HG03196 (cell line): ENCODE measurements at regions not wholly inside any gene's neighbourhood (a gene's known extent, or its start where the extent isn't known, plus 50 kb on each side); places are given as distances from the start of the nearest gene placed in this dataset.

Experiments used
- ATAC-seq: cut with Tn5 transposase; IDR thresholded peaks from one replicate; pipeline ENCODE4 v1.9.1; 2021; ENCODE audit not compliant: unreplicated experiment

DNA sequence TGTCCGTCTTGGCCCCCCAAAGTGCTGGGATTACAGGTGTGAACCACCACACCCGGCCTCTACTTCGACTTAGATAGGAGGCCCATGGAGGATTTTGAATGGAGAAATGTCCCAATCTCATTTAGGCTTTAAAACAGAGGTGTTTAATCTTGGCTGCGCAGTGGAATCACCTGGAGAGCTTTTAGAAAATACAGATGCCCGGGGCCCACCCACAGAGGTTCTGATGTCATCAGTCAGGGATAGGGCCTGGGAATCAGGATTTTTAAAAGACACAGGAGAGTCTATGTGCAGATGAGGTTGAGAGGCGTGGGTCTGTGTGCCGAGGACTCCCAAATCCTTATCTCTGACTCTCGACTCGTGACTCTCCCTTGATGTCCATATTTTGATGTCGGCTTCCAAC lies 124.0 kb upstream of the BOD1 start:
- ATAC-seq = no peak

DNA sequence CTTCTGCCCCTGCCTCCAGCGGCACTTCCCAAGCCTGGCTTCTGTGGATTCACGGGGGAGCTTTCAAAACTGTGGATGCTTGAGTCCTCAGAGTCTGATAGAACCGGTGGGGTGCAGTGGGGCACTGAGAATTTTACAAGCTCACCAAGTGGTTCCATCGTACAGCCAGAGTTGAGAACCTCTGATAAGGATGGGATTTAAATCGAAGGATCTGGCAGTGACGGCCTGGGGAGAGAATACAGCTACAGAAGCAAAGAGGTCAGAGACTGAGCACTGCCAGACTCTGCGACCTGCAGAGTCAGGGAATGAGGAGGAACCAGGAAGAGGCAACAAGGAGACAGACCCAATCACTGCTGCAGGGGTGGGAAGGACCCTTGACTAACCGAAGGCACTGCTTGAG lies 124.6 kb upstream of the BOD1 start:
- no peak for ATAC-seq

DNA sequence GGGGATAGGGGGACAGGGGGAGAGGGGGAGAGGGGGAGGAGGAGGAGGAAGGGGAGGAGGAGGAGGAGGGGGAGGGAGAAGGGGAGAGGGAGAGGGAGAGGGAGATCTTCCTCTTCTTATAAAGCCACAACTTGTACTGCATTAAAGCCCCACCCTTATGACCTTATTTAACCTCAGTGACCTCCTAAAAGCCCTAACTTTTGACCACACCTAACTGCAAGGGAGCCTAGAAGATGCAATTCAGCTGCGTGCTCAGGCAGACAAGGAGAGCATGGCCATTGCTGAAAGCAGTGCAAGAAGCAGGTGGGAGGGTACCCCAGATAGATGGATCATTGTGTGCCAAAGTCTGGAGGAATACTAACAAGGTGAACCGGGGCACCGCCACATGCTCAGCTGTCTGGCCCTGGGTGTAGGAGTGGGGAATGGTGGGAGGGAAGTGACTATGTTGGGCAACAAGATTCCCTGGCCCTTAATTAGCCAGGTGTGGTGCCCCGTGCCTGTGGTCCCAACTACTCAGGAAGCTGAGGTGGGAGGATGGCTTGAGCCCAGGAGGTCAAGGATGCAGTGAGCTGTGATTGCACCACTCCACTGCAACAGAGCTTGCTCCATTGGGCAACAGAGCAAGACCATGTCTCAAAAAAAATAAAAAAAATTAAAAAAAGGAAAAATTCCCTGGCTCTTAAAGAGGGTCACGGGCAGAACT lies 125.4 kb upstream of the BOD1 start:
- no peak for ATAC-seq

DNA sequence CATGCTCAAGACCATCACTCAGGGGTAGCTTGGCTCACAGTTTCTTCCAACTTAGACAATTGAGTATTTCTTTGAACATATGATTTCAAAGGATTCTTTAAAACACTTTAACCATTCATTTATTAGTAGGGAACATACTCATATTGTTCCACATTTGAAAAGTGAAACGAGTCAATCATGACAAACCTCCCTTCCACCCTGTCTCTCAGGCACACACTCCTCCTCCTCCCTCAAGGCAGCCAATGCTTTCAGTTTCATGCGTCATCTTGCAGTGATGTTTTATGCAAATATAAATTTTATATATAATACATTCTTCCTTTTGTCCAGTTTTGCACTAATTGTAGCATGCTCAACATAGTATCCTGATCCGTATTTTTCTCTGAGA lies 126.0 kb upstream of the BOD1 start:
- peak; percentile 68 for ATAC-seq

DNA sequence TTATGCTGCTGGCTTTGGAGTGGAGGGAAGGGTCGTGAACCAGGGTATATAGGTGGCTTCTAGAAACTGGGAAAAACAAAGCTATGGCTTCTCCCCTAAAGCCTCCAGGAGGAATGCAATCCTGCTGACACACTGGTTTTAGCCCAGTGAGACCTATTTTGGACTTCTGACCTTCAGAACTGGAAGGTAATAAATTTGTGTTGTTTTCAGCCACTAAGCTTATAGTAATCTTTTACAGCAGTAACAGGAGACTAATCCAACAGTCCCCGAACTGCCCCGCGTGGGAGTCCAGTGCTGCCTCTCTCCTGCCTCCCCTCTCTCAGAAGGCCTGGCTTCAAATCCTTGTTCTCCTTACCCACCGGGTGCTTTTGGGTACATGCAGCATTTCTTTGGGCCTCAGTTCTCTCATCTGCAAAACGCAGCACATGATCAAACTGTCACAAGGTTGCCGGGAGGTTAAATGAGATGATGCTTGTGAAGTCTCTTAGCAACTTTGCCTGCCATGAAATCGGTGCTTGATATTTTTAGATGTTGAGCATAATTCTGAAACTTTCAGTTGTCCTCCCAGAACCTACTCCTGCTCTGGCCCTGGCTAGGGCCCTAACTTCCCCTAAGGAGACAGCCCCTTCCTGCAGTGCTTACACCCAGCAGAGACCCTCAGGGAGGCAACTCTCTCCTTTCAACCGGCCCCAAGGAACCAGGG lies 127.3 kb upstream of the BOD1 start:
- peak; percentile 40 for ATAC-seq

DNA sequence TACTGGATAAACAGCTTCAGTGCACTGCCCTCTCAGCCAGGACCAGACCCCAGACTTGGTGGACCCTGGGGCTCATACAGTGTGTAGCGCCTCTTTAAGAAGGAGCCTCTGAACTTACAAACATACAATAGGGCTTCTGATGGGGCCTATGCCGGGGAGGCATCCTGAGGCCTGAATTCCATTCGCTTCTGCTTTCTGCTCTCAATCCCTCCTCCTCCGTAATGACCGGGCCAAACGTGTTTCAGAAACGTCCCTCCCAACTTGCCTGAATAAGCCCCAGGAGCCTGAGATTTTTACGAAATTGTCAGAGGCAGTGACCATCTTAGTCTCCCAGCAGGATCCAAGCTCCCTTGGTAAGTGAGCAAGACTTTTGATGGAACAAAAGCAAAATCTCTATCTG lies 128.1 kb upstream of the BOD1 start:
- ATAC-seq = no peak

DNA sequence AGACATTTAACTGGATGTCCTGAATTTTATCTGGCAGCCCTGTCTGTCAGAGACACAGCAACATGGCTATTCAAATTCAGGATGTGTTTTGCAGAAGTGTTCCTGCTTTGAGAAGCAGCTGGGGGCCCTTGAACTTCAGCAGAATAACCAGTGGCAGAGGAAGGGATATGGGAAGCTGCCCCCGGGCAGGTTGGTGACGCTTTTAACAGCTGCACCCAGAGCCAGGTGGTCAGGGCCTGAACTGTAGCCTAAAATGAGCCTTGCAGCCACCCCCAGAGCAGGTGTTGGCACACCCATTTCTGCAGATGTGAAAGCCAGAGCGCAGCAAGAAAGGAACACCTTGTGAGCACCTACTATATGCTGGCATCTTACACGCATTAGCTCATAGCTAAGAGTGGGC lies 128.7 kb upstream of the BOD1 start:
- peak; percentile 52 for ATAC-seq

DNA sequence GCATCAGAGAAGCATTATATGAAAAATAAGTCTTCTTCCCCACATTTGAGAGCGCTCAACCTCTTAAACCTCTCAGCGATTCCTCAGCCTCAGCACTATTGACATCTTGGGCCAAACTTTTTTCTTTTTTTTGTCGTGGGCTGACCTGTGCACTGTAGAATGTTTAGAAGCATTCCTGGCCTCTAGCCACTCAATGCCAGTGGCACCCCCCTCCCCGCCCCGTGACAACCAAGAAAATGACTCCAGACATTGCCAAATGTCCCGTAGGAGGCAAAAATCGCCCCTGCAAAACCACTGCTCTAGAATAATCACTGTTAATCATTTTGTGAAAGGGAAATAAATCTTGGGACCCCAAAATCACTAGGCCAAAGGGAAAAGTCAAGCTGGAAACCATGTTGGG lies 129.1 kb upstream of the BOD1 start:
- no peak for ATAC-seq

DNA sequence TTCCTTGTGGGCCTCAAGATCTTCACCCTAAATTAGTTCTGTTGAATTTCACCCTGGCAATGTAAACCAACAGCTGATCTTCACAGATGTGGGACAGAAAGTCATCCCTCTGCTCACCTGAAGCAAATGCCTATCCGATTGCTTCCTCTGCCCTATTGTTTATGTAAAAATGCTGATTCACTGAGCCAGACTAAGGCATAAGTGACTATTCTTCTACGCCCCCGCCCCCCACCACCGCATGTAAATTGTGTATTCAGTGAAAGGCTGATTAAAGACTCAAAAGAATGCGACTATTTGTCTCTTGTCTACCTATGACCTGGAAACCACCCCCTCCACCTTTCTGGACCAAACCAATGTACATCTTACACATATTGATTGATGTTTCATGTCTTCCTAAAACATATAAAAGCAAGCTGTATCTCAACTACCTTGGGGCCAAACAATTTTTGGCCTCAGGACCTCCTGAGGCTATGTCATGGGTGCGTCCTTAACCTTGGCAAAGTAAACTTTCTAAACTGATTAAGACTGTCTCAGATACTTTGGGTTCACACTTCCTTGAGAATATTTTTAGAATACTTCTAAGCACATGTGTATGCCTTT lies 129.7 kb upstream of the BOD1 start:
- no peak for ATAC-seq

DNA sequence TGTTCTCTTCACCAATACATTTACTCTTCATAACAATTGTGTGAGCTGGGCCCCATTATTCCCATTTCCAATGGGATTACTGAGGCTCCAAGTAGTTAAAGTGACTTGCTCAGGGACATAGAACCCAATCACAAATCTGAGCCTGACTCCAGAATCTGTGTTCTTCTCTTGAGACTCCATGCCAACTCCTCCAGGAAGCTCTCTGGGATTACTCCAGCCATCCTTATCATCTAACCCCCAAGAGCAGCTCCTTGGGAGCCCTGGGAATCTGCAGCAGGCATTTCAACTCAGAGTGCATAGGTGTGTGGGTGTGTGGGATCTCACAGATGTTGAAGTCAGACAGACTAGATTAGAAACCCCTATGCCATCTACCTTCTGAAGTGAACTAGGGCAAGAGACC lies 131.4 kb upstream of the BOD1 start:
- ATAC-seq = no peak

DNA sequence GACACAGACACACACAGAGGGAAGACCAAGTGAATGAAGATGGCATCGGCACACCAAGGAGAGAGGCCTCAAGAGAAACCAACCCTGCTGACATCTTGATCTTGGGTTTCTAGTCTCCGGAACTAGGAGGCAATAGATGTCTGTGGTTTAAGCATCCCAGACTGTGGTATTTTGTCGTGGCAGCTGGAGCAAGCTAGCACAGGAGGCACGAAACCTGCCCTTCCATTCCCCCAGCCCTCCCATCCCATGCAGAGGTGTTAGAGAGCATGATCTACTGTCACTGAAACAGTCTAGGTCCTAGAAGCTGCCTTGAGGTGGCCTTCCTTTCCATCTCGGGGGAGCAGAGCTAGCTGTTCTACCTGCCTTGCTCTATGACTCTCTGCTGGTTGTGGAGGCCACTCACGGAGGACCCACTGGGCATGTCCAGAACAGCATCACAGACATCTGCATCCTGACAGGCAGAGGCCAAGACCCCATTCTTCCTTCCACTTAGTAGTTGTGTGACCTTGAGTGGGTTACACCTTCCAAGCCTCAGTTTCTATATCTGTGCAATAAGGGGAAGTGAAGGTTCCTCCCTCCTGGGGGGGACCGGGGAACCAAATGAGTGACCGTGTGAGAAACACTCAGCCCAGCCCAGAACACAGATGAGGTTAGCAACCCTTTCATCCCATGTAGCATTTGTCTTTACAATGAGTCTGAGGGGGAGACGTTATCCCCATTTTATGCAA lies 134.3 kb upstream of the BOD1 start:
- no peak for ATAC-seq

DNA sequence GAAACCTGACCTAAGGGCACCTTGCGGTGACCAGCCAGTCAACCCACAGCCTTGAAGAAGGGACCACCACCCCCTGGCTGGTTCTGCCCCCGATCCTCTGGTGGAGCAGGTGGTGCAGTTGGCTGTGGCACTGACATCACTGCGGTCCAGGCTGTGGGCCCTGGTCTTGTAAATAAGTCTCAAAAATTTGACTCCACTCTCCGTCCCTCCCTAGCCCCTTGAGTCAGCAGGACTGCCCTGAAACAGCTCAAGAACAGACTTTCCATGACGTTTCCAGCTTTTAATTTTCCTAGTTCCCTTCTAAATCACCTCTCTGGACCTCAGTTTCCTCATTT lies 134.8 kb upstream of the BOD1 start:
- ATAC-seq = no peak

DNA sequence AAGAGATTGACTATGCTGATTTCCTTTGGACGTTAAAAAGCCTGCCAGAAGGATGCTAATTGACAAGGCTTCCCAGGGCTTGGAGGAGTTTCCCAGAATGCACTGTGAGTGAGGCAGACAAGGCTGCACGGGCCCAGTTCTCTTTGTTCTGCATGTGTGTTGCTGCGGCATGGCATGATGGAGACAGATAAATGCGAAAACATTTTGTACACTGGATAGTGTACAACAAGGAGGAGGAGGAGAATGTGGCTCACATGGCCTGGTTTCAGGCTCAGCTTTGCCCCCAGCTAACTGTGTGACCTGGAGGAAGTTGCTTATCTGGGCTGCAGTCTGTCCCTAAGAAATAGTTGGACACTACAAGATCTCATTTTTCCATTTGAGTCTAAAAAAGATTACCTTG lies 135.5 kb upstream of the CPEB4 start:
- no peak for ATAC-seq

DNA sequence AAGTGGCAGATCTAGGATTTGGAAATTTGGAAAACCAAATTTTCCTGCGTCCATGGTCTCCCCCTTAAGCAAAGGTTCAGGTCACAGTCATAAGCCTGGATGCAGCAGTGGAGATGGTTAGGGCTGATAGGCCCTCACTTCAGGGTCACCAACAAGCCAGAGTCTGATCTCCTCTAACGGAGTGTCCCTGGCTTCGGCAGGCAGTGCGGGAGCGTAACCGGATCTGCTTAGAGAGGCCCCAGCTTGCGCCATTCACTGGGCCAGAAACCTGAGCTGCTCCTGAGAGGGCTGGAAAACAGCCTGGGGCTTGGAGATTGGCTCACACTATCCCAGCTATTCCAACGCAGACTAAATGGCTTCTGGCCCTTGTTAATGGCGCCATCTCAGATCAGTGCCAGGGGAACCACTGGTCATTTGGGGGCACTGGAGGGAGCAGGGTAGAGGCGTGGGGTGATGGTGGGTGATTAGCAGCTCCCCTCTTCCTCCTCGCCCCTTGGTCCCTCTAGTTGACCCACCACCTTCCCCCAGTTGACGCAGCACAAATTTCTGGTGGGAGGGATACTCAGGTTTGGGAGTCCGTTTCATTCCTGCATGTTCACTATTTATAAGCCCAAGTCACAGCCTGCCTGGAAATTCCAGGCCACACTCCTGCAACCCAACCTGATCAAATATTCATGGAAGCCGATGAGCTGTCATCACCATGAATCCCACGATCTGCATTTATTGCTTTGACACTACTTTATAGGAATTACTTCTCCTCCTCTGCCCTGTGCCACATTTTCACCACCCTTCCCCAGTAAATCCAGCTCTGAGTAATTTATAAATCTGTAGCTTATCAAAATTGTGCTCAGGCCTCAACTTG lies 134.6 kb upstream of the CPEB4 start:
- ATAC-seq = no peak

DNA sequence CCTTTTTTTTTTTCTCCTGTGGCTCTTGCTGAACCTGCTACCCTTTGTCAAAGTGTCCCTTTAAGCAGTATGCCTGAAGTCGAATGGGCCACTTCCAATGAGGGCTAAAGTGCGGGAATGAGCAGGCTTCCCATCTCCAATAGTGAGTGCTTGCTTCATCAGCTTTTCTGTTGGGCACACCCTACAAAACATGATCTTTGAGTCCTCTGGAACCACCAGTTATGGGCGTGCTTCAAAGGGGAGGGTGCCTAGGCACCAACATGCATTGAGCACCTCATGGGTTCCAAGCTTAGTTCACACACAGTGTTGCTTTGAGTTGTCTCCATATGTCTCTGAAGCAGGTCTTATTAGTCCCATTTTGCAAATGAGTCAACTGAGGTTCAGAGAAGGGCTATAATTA lies 132.8 kb upstream of the CPEB4 start:
- ATAC-seq = no peak

DNA sequence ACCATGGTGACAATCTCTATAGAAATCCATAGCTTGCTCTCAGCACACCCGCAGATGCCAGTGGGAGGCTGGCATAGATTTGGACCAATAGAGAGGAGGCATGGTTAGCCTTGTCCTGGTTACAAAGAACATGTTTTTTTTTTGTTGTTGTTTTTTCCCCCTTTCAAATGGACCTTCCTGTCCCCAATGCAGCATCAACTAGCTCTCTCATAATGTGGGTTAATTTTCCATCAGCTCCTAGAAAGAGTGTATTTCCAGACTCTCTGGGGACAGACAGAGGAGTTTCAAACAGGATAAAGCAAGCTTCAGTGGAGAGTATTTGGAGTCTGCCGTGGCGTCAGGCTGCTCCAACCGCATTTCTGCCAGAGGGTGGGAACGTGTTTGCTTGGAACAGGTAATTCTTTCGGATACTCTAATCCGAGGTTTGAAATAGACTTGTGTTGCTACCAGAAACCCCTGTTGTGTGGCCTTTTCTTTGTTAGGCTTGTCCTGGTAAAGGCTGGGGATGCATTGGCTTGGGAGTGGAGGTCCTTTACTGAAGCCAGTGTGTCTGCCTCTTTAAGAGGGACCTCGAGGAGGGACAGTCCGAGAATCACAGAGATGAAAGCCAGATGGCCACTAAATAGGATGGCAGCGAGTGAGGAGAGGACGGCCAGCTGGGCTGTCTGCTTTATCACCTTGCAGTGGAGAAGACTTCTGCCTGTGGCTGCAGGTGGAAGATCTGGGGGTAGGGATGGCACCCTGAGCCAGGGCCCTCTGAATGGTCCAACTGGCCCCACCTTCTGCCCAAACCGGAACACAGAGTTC lies 130.5 kb upstream of the CPEB4 start:
- no peak for ATAC-seq

DNA sequence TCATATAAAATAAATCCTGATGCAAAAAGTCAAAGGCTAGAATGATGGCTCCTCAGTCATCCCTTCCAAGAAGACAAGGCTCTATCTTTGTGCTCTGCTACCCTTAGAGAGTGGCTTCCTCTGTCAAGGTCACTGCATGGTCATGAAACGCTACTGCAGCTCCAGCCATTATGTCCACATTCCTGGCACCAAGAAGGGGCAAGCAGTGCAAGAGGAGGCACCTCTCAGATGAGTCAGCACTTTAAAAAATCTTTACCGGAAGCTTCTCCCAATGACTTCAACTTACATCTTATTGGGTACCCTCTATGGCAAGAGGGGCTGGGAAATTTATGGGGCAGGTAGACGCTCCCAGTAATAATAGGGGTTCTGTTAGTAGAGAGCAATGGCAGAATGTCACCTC lies 129.5 kb upstream of the CPEB4 start:
- no peak for ATAC-seq

DNA sequence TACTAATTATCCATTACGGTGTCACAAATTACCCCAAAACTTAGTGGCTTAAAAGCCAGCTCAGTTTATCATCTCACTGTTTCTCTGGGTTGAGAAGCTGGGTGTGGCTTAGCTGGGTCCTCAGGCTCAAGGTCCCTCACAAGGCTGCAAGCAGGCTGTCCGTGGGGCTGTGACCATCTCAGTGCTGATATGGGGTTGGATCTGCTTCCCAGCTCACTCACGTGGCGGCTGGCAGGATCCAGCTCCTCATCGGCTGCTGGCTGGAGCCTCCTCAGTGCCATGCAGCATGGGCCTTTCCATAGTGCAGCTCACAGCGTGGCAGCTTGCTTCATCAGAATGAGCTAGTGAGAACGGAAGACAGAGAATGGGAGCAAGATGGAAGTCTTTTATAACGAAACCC lies 128.5 kb upstream of the CPEB4 start:
- no peak for ATAC-seq

DNA sequence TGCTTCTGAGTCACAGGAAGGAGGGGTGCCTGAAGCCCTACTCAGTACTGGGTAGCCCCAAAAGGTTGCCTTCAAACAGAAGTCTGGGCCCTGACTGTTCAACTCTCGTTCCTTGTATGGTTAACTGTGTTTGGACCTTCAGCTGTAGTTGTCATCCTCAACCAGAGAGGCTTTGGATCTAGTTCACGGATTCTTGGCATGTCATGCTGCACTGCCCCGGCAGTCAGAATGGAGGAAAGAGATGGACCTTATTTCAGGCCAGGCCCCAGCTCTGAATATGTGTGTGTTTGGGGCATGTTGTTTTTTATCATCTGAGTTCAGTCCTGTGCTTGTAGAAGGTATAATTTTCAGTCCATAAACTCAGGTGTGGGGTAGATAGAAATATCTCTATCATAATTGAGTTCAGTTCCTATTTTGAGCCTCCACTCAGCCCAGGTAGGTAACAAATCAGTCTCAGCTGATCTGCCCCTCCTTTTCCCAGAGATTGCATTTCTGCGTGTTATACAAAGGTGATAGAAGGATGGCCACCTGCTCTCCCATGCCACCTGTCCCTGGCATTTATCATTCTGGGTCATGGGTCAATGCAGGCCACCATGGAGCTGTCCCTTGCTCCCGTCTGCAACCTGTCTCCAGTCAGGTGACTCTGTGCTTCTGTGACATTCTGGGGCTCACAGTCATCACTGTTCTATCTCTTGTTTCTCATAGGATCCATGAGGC lies 127.5 kb upstream of the CPEB4 start:
- no peak for ATAC-seq

DNA sequence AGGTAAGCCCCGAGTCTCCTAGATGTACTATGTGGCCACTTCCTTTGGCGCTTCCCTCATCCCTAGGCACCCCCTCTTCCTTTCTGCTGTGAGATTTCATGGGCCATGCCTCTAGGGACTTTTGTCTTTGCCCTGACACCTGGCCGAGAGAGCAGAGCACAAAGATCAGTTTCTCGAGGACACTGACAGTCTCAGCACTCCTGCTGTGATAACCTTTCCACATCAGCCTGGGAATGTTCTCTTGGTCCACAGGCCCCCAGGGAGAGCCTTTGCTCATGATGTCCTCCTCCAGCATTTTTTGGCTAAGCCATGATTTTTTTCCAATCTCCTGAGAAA lies 127.0 kb upstream of the CPEB4 start:
- no peak for ATAC-seq
